OCI-M2 (cell line): ENCODE measurements at regions not wholly inside any gene's neighbourhood (a gene's known extent, or its start where the extent isn't known, plus 50 kb on each side); places are given as distances from the start of the nearest gene placed in this dataset.

Experiments
- DNase-seq: peaks from one replicate; lab custom pipeline; 2025; ENCODE audit not compliant: unreplicated experiment; lab: John Stamatoyannopoulos, UW

GRCh38 chr5:117103703-117104102 lies 529.1 kb upstream of the SEMA6A start:
- no peak for DNase-seq

DNA sequence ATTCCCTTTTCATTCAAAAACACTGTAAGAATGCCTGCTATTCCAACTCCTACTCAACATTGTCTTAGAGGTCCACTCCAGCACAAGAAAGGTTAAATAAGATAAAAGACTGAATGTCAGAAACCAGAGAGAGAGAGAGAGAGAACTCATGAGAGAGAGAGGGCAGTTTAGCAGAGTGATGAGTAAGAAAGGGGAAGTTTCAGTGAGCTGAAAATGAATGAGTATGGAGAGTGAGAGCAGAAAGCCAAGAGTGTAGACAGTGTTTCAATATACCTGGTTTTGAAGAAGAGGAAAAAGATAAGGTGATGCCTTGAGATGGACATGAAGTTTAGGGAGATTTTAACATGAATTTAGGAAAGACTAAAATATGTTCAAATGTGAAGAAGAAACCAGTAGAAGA lies 528.0 kb upstream of the SEMA6A start:
- DNase-seq, result no peak

- no peak for DNase-seq
Measured at GRCh38 chr5:117100176-117100575, 525.6 kb upstream of the SEMA6A start.

DNA sequence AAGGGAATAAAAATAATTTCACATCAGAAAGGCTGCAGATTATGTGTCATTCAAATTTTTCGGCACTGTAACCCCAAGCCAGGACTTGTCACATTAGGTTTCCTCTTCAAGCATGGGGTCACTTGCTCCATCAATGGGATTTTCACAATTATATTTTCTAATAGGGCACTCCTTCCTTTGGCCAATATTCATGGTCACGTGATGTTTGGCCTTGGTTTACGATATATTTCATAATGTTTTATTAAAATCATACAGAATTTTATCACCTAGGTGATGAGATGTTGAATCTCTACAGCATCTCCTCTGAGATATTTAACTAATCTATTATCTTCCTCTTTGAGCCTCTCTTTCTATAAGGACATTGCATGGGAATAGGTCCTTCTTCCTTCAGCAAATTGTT lies 523.5 kb upstream of the SEMA6A start:
- DNase-seq, result no peak

DNA sequence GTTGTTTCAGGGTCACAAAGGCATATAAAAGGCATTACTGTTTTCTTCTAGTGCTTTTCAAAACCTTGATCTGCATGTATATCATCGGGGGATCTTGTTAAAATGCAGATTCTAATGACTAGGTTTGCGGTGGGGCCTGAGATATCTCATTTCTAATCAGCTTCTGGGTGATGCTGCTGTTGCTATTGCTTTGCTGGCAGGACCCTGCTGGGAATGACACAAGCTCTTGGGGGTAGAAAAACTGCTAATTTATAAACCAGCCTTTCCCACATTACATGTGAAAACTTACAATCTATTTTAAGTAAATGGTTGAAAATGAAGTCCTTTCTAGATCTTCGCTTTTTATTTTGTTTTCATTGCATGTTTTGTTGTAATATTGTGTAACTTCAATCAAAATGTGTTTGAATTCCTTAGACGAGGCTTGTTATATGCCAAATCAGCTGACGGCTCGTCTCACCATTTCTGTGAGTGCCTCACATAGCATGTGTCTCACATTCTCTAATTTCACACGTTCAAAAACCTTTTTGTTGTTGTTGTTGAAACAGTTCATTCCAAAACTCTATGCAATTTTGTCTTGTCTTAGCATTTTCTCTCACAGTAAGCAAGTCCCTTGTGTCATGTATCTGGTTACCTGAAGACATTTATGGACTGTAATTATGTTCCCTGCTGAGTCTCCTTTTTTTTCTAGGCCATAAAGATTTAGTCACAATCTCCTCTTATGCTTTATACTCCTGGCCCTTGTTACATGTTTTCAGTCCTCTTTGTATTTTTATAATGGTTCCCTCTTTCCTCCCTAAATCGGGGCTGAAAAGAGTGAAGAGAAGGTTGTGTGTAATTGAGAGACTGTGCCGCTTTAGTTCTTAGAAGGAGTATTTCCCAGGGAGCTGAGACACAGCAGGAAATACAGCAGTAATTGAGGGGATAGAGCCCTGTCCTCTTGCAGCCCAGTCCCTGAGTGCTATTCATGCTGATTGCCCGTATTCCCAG lies 521.0 kb upstream of the SEMA6A start:
- DNase-seq, result no peak

GRCh38 chr5:117094114-117094815 lies 519.6 kb upstream of the SEMA6A start:
- DNase-seq, result no peak

DNA sequence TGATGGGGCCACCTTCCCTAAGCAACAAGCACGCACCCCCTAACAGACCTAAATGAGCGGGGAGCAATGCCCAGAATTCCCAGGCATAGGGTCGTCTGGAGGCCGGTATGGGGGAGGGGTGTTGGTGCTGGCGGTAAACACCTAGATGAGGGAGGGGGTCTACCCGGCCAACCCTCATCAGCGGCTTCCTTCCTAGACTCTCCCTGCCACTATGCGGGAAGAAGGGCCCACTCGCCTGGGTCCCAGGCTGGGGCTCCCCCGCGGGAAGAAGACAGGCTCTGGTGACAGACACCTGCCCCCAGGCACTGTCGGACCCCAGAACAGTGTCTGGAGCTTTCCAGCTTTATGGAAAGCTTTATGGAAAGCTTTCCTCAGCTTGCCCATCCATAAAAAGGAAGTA lies 519.0 kb upstream of the SEMA6A start:
- no peak for DNase-seq

DNA sequence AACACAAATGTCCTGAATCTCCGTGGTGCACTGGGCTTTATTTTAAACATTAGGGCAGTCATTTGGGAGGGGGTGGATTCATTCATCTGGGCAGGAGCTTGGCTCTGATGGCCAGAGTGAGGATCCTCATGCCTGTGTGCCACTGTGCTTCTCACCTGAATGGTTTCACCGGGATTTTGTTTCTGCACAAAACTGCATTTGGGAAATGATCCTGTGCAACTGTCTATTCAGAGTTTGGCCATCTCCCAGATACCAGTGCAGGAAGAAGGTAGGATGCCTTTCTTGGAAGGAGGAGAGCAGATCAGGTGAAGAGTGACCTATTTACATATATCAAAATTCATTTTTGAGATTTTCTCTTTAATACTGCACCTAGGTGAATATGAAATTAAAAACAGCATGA lies 514.4 kb upstream of the SEMA6A start:
- DNase-seq, result no peak

GRCh38 chr5:117088176-117088575 lies 513.6 kb upstream of the SEMA6A start:
- no peak for DNase-seq

DNA sequence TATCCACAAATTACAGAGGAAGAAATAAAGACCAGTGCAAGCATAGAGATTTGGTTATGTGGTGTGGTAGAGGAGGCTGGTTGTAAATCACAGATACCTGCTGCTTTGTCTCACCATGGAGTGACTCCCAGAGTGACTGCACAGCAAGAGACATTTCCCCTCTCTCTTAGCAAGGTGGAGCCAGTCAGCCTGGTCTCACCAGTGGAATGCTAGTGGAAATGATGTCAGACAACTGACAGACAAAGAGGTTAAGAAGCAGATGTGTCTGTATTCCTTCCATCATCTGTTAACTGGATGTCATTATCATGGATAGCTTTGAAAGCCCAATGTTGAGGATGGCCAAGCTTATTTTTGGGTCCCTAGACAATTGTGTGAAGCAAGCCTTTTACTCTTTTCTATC lies 509.4 kb upstream of the SEMA6A start:
- DNase-seq, result no peak

GRCh38 chr5:117082977-117083376 lies 508.4 kb upstream of the SEMA6A start:
- no peak for DNase-seq

DNA sequence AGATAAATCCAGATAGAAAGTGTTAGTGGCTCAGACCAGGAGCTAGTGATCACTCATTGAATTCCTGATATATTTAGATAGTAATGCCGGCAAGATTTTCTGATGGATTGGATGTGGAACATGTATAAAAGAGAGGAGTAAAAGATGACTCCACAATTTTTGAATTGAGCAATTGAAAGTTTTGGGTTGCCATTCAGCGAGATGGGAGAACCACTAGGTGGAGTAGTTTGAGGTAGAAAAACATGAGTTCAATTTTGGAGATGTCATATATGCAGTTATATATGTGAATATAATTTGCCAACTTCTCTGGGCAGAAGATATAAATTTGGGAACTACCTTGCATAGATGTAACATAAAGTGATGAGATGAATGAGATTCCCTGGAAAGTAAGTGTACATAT lies 502.5 kb upstream of the SEMA6A start:
- DNase-seq, result no peak

GRCh38 chr5:117072439-117072838 lies 497.8 kb upstream of the SEMA6A start:
- DNase-seq, result no peak

DNA sequence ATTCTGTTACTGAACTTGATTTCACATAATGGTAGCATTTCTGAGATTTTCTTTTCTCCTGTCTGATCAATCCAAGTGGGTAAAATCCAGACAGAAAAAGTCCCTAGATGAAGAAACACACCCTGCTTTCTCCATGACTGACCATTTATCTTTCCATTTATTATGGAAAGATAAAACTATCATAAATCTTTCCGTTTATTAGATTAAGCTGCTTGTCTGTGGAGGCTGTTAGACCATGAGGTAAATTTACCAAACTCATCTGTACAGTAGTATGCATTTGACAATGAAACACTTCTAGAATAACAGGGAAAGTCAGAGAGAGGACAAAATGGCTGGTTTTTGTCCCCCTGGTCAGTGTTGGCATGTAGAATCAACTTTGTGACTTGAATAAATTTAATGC lies 491.2 kb upstream of the SEMA6A start:
- DNase-seq, result no peak

GRCh38 chr5:117065161-117065560 lies 490.5 kb upstream of the SEMA6A start:
- DNase-seq, result no peak

DNA sequence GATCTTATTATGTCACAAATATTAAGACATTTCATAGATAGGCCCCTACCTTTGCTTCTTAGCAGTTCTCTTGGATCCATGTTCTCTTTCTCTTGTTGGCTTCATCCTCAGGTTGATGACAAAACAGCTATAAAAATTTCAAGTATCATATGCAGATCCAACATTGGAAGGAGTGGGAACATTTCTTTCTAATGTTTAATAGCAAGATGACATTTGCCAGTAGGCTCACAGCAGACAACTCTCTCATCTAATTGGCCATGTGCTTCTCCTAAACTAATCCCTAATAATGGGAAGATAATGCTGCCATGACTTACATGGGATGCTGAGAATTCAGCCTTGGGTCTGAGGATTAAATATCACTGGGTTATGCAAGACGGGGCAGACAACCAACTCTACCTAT lies 485.5 kb upstream of the SEMA6A start:
- no peak for DNase-seq

- no peak for DNase-seq
Measured at GRCh38 chr5:117058740-117059139, 484.1 kb upstream of the SEMA6A start.

- DNase-seq, result no peak
Measured at GRCh38 chr5:117055517-117055916, 480.9 kb upstream of the SEMA6A start.

DNA sequence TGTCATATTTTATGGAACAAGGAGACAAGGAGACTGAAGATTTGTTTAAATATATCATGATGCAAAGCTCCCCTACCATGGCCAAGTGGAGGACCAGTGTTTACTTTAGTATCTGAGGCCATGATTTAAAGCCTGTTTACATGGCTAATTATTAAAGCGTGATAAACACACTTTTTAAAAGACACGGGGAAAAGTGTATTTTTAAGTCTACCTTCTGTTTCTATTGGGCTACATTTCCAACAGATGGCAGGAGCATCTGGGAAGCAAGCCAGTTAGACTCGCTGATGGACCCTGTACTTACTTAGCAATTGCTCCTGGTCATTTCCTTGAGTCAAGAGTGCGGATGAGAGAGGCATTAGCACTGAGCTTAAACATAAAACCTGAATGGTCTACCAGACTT lies 480.3 kb upstream of the SEMA6A start:
- no peak for DNase-seq

GRCh38 chr5:117054141-117054540 lies 479.5 kb upstream of the SEMA6A start:
- DNase-seq, result no peak

DNA sequence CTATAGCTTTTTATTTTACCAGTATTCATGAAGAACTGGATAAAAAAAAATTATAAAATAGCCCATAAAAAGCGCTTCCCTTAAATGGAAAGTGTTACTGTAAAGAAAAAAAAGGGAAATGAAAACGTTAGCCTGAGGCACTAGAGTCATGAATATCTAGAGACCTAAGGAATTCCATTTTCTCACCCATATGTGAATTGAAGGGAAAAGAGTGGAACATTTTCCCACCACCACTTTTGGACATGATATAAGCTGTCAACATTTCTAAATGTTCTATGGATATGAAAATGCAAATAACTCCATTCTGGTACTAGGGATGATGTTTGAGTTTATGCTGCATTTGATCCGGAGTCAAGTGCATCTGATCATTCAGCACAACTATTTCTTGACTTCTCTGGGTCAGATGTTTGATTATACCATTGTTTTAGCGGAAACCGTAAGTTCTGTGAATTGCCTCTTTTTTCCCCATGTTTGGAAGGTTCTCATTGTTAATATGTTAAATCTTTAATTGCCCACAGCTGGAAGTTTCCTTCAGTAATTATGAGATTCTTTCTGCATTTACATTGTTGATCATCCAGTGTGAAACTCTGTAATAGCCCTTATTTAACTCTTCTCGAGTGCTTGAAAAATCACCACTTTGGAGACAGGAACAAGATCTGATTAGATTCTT lies 467.4 kb upstream of the SEMA6A start:
- no peak for DNase-seq

DNA sequence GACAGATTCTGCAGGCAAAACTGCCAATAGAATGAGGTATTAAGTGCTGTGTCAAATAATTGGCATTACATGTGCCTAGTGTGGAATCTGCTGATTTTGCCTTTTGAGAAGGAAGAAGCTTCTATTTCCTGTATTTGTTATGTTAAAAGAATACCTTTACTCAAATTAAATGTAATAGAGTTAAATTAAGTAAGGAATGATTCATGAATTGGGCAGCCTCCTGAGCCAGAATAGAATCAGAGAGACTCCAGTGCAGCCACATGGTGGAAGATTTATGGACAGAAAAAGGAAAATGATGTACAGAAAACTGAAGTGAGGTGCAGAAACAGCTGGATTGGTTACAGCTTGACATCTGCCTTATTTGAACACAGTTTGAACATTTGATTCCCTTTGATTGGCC lies 464.4 kb upstream of the SEMA6A start:
- no peak for DNase-seq
